ENCODE measurements at regions not wholly inside any gene's neighbourhood (a gene's known extent, or its start where the extent isn't known, plus 50 kb on each side); places are given as distances from the start of the nearest gene placed in this dataset.
"Not testable (repeated sequence)": the region's sequence is repeated elsewhere in the genome, so short reads cannot be mapped to it uniquely, and the experiment has no call there.

GRCh38 chr14:105700146-105700545 is 173.8 kb downstream of the TMEM121 start:
- H3K27ac Mint-ChIP-seq; H3K4me1 Mint-ChIP-seq (ENCODE audit: low read depth); H3K27me3 Mint-ChIP-seq (ENCODE audit: insufficient read depth); DNase-seq; H3K4me3 Mint-ChIP-seq: not testable (repeated sequence)
- Mint-ChIP-seq H3K9me3 (peaks cover 42% of the 10 kb centered on the region), H3K36me3 (ENCODE audit: low read depth) (peaks cover 20% of the 10 kb centered on the region)

GRCh38 chr14:105700622-105701288 is 174.4 kb downstream of the TMEM121 start:
- peaks cover 23% of the 10 kb centered on the region for H3K36me3 Mint-ChIP-seq (ENCODE audit: low read depth)
- no peak overlapping the region for H3K27ac Mint-ChIP-seq
- H3K4me3 Mint-ChIP-seq, result no peak overlapping the region
- H3K9me3 Mint-ChIP-seq, result peaks cover 43% of the 10 kb centered on the region
- no peaks in the 10 kb centered on the region for H3K4me1 Mint-ChIP-seq (ENCODE audit: low read depth)
- H3K27me3 Mint-ChIP-seq (ENCODE audit: insufficient read depth), result peaks cover 5% of the 10 kb centered on the region; the same call in 1 of the 2 replicates
- TF ChIP-seq CTCF (IDR thresholded peaks at IDR 0.05), result no peak
- no peak for DNase-seq

- no peak for TF ChIP-seq CTCF (IDR thresholded peaks at IDR 0.05)
- Mint-ChIP-seq H3K9me3 (peaks cover 44% of the 10 kb centered on the region), H3K27ac (no peak overlapping the region), H3K4me3 (no peak overlapping the region), H3K27me3 (ENCODE audit: insufficient read depth) (peaks cover 5% of the 10 kb centered on the region; the same call in 1 of the 2 replicates), H3K36me3 (ENCODE audit: low read depth) (peaks cover 23% of the 10 kb centered on the region), H3K4me1 (ENCODE audit: low read depth) (no peaks in the 10 kb centered on the region)
- no peak for DNase-seq
Observed at GRCh38 chr14:105701456-105702274, 175.3 kb downstream of the TMEM121 start.

GRCh38 chr14:105702275-105702817 is 176.0 kb downstream of the TMEM121 start:
- H3K4me1 Mint-ChIP-seq (ENCODE audit: low read depth), result no peaks in the 10 kb centered on the region
- peaks cover 44% of the 10 kb centered on the region for H3K9me3 Mint-ChIP-seq
- peaks cover 5% of the 10 kb centered on the region; the same call in 1 of the 2 replicates for H3K27me3 Mint-ChIP-seq (ENCODE audit: insufficient read depth)
- H3K27ac Mint-ChIP-seq, result no peak overlapping the region
- peaks cover 23% of the 10 kb centered on the region for H3K36me3 Mint-ChIP-seq (ENCODE audit: low read depth)
- DNase-seq, result no peak
- H3K4me3 Mint-ChIP-seq, result no peak overlapping the region
- no peak for TF ChIP-seq CTCF (IDR thresholded peaks at IDR 0.05)

- peaks cover 45% of the 10 kb centered on the region for H3K9me3 Mint-ChIP-seq
- not testable (repeated sequence) for DNase-seq; H3K27me3 Mint-ChIP-seq (ENCODE audit: insufficient read depth); H3K4me1 Mint-ChIP-seq (ENCODE audit: low read depth); H3K27ac Mint-ChIP-seq; H3K4me3 Mint-ChIP-seq
- peaks cover 21% of the 10 kb centered on the region for H3K36me3 Mint-ChIP-seq (ENCODE audit: low read depth)
Observed at GRCh38 chr14:105703044-105703665, 176.8 kb downstream of the TMEM121 start.

- Mint-ChIP-seq H3K36me3 (ENCODE audit: low read depth) (peaks cover 19% of the 10 kb centered on the region), H3K9me3 (peaks cover 41% of the 10 kb centered on the region)
- H3K4me3 Mint-ChIP-seq; DNase-seq; H3K27ac Mint-ChIP-seq; H3K4me1 Mint-ChIP-seq (ENCODE audit: low read depth); H3K27me3 Mint-ChIP-seq (ENCODE audit: insufficient read depth): not testable (repeated sequence)
Observed at GRCh38 chr14:105704091-105704490, 177.7 kb downstream of the TMEM121 start.

- H3K27ac Mint-ChIP-seq; H3K4me1 Mint-ChIP-seq (ENCODE audit: low read depth); DNase-seq; H3K27me3 Mint-ChIP-seq (ENCODE audit: insufficient read depth); H3K4me3 Mint-ChIP-seq: not testable (repeated sequence)
- Mint-ChIP-seq H3K9me3 (peaks cover 41% of the 10 kb centered on the region), H3K36me3 (ENCODE audit: low read depth) (peaks cover 19% of the 10 kb centered on the region)
Observed at GRCh38 chr14:105704492-105704891, 178.1 kb downstream of the TMEM121 start.

GRCh38 chr14:105705512-105705861 is 179.1 kb downstream of the TMEM121 start:
- Mint-ChIP-seq H3K9me3 (peaks cover 35% of the 10 kb centered on the region), H3K36me3 (ENCODE audit: low read depth) (peaks cover 14% of the 10 kb centered on the region)
- H3K27ac Mint-ChIP-seq; H3K4me3 Mint-ChIP-seq; H3K27me3 Mint-ChIP-seq (ENCODE audit: insufficient read depth); H3K4me1 Mint-ChIP-seq (ENCODE audit: low read depth); DNase-seq: not testable (repeated sequence)

GRCh38 chr14:105705862-105706700 is 179.7 kb downstream of the TMEM121 start:
- peaks cover 32% of the 10 kb centered on the region for H3K9me3 Mint-ChIP-seq
- H3K27ac Mint-ChIP-seq, H3K4me3 Mint-ChIP-seq: not testable (repeated sequence)

GRCh38 chr14:105706701-105707019 is 180.3 kb downstream of the TMEM121 start:
- DNase-seq; H3K27ac Mint-ChIP-seq; H3K4me1 Mint-ChIP-seq (ENCODE audit: low read depth); H3K4me3 Mint-ChIP-seq; H3K27me3 Mint-ChIP-seq (ENCODE audit: insufficient read depth): not testable (repeated sequence)
- H3K36me3 Mint-ChIP-seq (ENCODE audit: low read depth), result peaks cover 11% of the 10 kb centered on the region
- H3K9me3 Mint-ChIP-seq, result peaks cover 27% of the 10 kb centered on the region

More at GRCh38 chr14:105705862-105706700, 179.7 kb downstream of the TMEM121 start:
- not testable (repeated sequence) for H3K27me3 Mint-ChIP-seq (ENCODE audit: insufficient read depth); H3K4me1 Mint-ChIP-seq (ENCODE audit: low read depth); DNase-seq
- H3K36me3 Mint-ChIP-seq (ENCODE audit: low read depth), result peaks cover 11% of the 10 kb centered on the region
